Caco-2 (cell line): ENCODE measurements at regions not wholly inside any gene's neighbourhood (a gene's known extent, or its start where the extent isn't known, plus 50 kb on each side); places are given as distances from the start of the nearest gene placed in this dataset.
A peak's percentile ranks its signal among the peaks of the same experiment; 100 is the strongest.

Experiments used
- BruUV-seq: library from RNA; stranded (reverse); fragments of 400-500 nt; replicated peaks from 2 replicates; lab custom pipeline; 2021; lab: Mats Ljungman, UMichigan
- CTCF ChIA-PET: fragments of 300-600 bp; sonication (Branson Sonifier 250); formaldehyde crosslinking; loops from one replicate; lab custom pipeline; 2022; ENCODE audit warnings: antibody characterized with exemption; lab: Charles Lee
- POLR2A ChIA-PET: fragments of 300-600 bp; sonication (Branson Sonifier 250); formaldehyde crosslinking; loops from one replicate; lab custom pipeline; 2022; ENCODE audit warnings: antibody characterized with exemption; lab: Charles Lee
- DNase-seq, 2 experiments: peaks; one replicate each; pipeline versions ENCODE4 v3.0.0 to v3.0.0-alpha.2; 2020 to 2022
- H3K27me3 ChIP-seq: replicated peaks from 2 replicates; pipeline ENCODE4 v1.6.0; 2011; ENCODE audit warnings: low read length; ENCODE audit not compliant: control insufficient read depth, insufficient read depth
- H3K36me3 ChIP-seq: 2 replicates; pipeline ENCODE4 v1.5.1; 2011; ENCODE audit warnings: low read length; ENCODE audit not compliant: control insufficient read depth, insufficient read depth
- H3K4me1 ChIP-seq: fragments of 250-450 bp; sonication (Bioruptor Pico); 2 replicates; pipeline ENCODE4 v1.5.1; 2020; ENCODE audit warnings: mild to moderate bottlenecking
- H3K4me3 ChIP-seq: 2 replicates; pipeline ENCODE4 v1.5.1; 2011; ENCODE audit warnings: low read depth, mild to moderate bottlenecking, control low read depth, low read length
- H3K9me3 ChIP-seq: fragments of 250-450 bp; sonication (Bioruptor Pico); 2 replicates; pipeline ENCODE4 v1.5.1; 2020; ENCODE audit warnings: mild to moderate bottlenecking, moderate library complexity
- H3K27ac Mint-ChIP-seq: one replicate; pipeline ENCODE4 v1.8.0; 2022; ENCODE audit warnings: mixed read lengths; ENCODE audit not compliant: unreplicated experiment
- H3K27me3 Mint-ChIP-seq: one replicate; pipeline ENCODE4 v1.8.0; 2022; ENCODE audit warnings: mixed read lengths; ENCODE audit not compliant: insufficient read depth, unreplicated experiment
- H3K36me3 Mint-ChIP-seq: one replicate; pipeline ENCODE4 v1.8.0; 2022; ENCODE audit warnings: mild to moderate bottlenecking, mixed read lengths; ENCODE audit not compliant: insufficient read depth, unreplicated experiment
- H3K4me1 Mint-ChIP-seq: one replicate; pipeline ENCODE4 v1.8.0; 2022; ENCODE audit warnings: low read depth, mixed read lengths; ENCODE audit not compliant: unreplicated experiment
- H3K4me3 Mint-ChIP-seq: one replicate; pipeline ENCODE4 v1.8.0; 2022; ENCODE audit warnings: mild to moderate bottlenecking, moderate library complexity, mixed read lengths; ENCODE audit not compliant: unreplicated experiment
- H3K9me3 Mint-ChIP-seq: one replicate; pipeline ENCODE4 v1.8.0; 2022; ENCODE audit warnings: mixed read lengths; ENCODE audit not compliant: unreplicated experiment
- CTCF ChIP-seq, 2 experiments: fragments of 200-600 bp in 1 of 2; IDR thresholded peaks; 1 replicate in 1 of 2; 2 replicates in 1 of 2; pipeline versions ENCODE4 v1.5.1 to v1.8.0; 2011 to 2022; ENCODE audit warnings: antibody characterized with exemption in 1 of 2, control low read depth in 1 of 2, inconsistent platforms in 1 of 2, low read depth in 1 of 2, low read length in 1 of 2, mild to moderate bottlenecking in 1 of 2, moderate library complexity in 1 of 2; ENCODE audit not compliant: insufficient read depth in 1 of 2, severe bottlenecking in 1 of 2, unreplicated experiment in 1 of 2
- intact Hi-C: fragments of 100-400 bp; cut with micrococcal nuclease; formaldehyde crosslinking; loops from one replicate; pipeline ENCODE4 v1.10.0; 2022; ENCODE audit not compliant: unreplicated experiment

DNA sequence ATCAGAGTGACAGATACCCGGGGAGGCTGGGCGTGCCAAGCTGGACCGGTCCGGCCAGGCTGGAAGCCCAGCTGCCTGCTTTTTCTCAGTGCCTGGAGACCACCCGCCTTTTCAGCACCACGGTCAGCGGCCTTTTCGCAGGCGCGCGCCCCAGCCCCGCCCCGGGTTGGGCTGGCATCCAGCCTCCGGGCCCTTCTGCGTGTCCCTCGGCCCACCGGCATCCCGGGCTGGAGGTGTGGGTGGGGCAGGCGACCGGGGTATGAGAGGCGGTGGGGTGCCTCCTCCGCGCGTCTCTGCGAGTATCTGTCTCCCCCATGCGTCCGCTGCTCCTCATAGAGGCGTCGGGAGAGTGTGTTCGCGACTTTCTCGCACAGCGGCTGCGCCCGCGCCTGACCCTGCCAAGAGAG, 102.5 kb downstream of the MRM1 start:
- Mint-ChIP-seq H3K4me3 (no peak overlapping the region), H3K27ac (no peak overlapping the region), H3K9me3 (no peaks in the 10 kb centered on the region), H3K36me3 (no peaks in the 10 kb centered on the region), H3K27me3 (peaks cover 19% of the 10 kb centered on the region), H3K4me1 (no peaks in the 10 kb centered on the region)
- no peaks in the 10 kb centered on the region; the same call in 1 of the 2 replicates for H3K27me3 ChIP-seq
- no peaks in the 10 kb centered on the region for H3K9me3 ChIP-seq
- ChIA-PET POLR2A (no interaction called here), CTCF (no interaction called here)
- intact Hi-C loops, result no loop called here
- H3K36me3 ChIP-seq, result no peaks in the 10 kb centered on the region
- H3K4me1 ChIP-seq, result no peaks in the 10 kb centered on the region
- no TSS peak for BruUV-seq
- peak; percentile 56 to 85 for DNase-seq
- no peak overlapping the region for H3K4me3 ChIP-seq
- no peak for TF ChIP-seq CTCF (IDR thresholded peaks at IDR 0.05; ENCODE audit: insufficient read depth in 1 of 2, low read depth in 1 of 2, low read length in 1 of 2, severe bottlenecking in 1 of 2, unreplicated experiment in 1 of 2)

DNA sequence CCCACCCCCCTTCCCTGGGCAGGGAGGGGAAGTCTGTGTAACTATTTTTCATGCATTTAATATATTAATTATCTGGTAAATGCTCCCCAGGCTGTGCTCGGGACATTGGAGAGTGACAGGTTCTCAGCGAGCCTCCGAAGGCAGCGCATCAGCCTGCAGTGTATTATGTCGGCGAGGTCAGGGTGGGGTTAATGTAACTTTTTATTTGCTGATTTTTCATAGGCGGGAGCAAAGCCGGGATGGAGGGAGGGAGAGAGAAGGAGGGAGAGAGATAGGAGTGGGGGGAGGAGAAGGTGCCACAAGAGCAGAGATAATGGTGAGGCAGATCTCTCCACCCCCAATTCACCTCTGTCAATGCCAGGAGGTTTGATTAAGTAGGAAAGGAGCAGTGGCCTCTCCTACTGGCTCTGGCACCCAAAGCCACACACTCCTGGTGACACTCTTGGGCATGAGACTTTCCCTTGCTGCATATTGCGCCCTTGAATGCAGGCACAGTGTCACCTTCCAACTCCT, 104.0 kb downstream of the MRM1 start:
- Mint-ChIP-seq H3K27me3 (peaks cover 21% of the 10 kb centered on the region), H3K9me3 (no peaks in the 10 kb centered on the region), H3K4me3 (no peak overlapping the region), H3K4me1 (no peaks in the 10 kb centered on the region), H3K36me3 (no peaks in the 10 kb centered on the region), H3K27ac (no peak overlapping the region)
- POLR2A ChIA-PET, result no interaction called here
- Histone ChIP-seq H3K36me3 (no peaks in the 10 kb centered on the region), H3K27me3 (no peaks in the 10 kb centered on the region; the same call in 1 of the 2 replicates), H3K4me3 (no peak overlapping the region), H3K4me1 (no peaks in the 10 kb centered on the region), H3K9me3 (no peaks in the 10 kb centered on the region)
- intact Hi-C loops, result no loop called here
- CTCF ChIA-PET, result interaction anchor here (0.5 kb wide), 1 partner anchor 9 kb away, joined by 3 read pairs; no protein-coding TSS in a partner anchor
- DNase-seq, result no peak
- TF ChIP-seq CTCF (IDR thresholded peaks at IDR 0.05; ENCODE audit: insufficient read depth in 1 of 2, low read depth in 1 of 2, low read length in 1 of 2, severe bottlenecking in 1 of 2, unreplicated experiment in 1 of 2), result no peak
- BruUV-seq, result no TSS peak

- TF ChIP-seq CTCF (IDR thresholded peaks at IDR 0.05; ENCODE audit: insufficient read depth in 1 of 2, low read depth in 1 of 2, low read length in 1 of 2, severe bottlenecking in 1 of 2, unreplicated experiment in 1 of 2), result peak; percentile 80 to 94
- Histone ChIP-seq H3K4me3 (no peak overlapping the region), H3K9me3 (no peaks in the 10 kb centered on the region), H3K36me3 (no peaks in the 10 kb centered on the region), H3K27me3 (no peaks in the 10 kb centered on the region; the same call in 1 of the 2 replicates), H3K4me1 (no peaks in the 10 kb centered on the region)
- H3K9me3 Mint-ChIP-seq, result no peaks in the 10 kb centered on the region
- intact Hi-C loops, result loop anchor here (1.0 kb wide), 1 partner anchor 77 kb away; no protein-coding TSS in a partner anchor
- no TSS peak for BruUV-seq
- peak; percentile 58 to 66 for DNase-seq
- POLR2A ChIA-PET, result no interaction called here
- H3K4me3 Mint-ChIP-seq, result no peak overlapping the region
- no peak overlapping the region for H3K27ac Mint-ChIP-seq
- H3K27me3 Mint-ChIP-seq, result peaks cover 20% of the 10 kb centered on the region
- H3K4me1 Mint-ChIP-seq, result no peaks in the 10 kb centered on the region
- H3K36me3 Mint-ChIP-seq, result no peaks in the 10 kb centered on the region
- CTCF ChIA-PET, result interaction anchor here (0.5 to 1.1 kb wide), 4 partner anchors 77 to 351 kb away, joined by 5 to 6 read pairs (median 5); no protein-coding TSS in a partner anchor
Measured at GRCh38 chr17:36705874-36706731, 104.7 kb downstream of the MRM1 start.
